ENCODE measurements at regions not wholly inside any gene's neighbourhood (a gene's known extent, or its start where the extent isn't known, plus 50 kb on each side); places are given as distances from the start of the nearest gene placed in this dataset.

GRCh38 chr10:33101392-33101787 lies 143.4 kb upstream of the ITGB1 start:
- TF ChIP-seq CTCF (IDR thresholded peaks at IDR 0.05) (no peak), POLR2A (IDR thresholded peaks at IDR 0.05) (no peak)

Data from adrenal gland (tissue), 5 donors.